ENCODE measurements at regions not wholly inside any gene's neighbourhood (a gene's known extent, or its start where the extent isn't known, plus 50 kb on each side); places are given as distances from the start of the nearest gene placed in this dataset.

- TF ChIP-seq ZFP3 (CRISPR knock-in tag; IDR thresholded peaks at IDR 0.05) (no peak), ZNF8 (CRISPR knock-in tag; IDR thresholded peaks at IDR 0.05) (no peak), OSR1 (CRISPR knock-in tag; IDR thresholded peaks at IDR 0.05) (no peak), CSRNP3 (CRISPR knock-in tag; IDR thresholded peaks at IDR 0.05) (no peak), ARNTL (CRISPR knock-in tag; IDR thresholded peaks at IDR 0.05; ENCODE audit: borderline replicate concordance, low read depth) (no peak), CSDC2 (CRISPR knock-in tag; IDR thresholded peaks at IDR 0.05) (no peak)
- TF ChIP-seq, protein P1, sequence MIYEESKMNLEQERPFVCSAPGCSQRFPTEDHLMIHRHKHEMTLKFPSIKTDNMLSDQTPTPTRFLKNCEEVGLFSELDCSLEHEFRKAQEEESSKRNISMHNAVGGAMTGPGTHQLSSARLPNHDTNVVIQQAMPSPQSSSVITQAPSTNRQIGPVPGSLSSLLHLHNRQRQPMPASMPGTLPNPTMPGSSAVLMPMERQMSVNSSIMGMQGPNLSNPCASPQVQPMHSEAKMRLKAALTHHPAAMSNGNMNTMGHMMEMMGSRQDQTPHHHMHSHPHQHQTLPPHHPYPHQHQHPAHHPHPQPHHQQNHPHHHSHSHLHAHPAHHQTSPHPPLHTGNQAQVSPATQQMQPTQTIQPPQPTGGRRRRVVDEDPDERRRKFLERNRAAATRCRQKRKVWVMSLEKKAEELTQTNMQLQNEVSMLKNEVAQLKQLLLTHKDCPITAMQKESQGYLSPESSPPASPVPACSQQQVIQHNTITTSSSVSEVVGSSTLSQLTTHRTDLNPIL (CRISPR knock-in tag; IDR thresholded peaks at IDR 0.05; ENCODE audit: low read depth) = no peak
- TF ChIP-seq, protein P2, sequence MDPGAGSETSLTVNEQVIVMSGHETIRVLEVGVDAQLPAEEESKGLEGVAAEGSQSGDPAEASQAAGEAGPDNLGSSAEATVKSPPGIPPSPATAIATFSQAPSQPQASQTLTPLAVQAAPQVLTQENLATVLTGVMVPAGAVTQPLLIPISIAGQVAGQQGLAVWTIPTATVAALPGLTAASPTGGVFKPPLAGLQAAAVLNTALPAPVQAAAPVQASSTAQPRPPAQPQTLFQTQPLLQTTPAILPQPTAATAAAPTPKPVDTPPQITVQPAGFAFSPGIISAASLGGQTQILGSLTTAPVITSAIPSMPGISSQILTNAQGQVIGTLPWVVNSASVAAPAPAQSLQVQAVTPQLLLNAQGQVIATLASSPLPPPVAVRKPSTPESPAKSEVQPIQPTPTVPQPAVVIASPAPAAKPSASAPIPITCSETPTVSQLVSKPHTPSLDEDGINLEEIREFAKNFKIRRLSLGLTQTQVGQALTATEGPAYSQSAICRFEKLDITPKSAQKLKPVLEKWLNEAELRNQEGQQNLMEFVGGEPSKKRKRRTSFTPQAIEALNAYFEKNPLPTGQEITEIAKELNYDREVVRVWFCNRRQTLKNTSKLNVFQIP (CRISPR knock-in tag; IDR thresholded peaks at IDR 0.05; ENCODE audit: borderline replicate concordance, low read depth) = no peak
Measured at GRCh38 chr1:117267232-117267774, 56.6 kb upstream of the VTCN1 start (continued).

DNA sequence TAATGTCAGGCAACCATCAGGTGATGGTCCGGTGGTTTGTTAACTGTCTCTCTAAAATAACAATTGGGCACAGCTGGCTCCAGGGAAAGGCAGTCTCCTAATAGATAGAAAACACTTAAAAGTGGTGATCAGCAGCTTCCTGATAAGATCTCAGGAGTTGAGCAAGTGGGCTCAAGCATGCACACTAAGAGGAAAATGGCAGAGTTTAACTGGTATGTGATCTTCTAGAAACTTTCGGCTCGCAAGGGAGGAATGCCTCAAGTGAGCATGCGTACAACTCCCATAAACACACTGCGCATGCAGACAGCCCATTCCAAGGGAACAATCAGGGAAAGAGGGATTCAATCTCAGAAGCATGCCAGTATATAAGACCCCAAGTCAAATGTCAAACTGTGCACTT, 52.2 kb upstream of the VTCN1 start:
- no peak for TF ChIP-seq BACH2 (CRISPR knock-in tag; IDR thresholded peaks at IDR 0.05; ENCODE audit: borderline replicate concordance)
- TF ChIP-seq ESRRG (CRISPR knock-in tag; IDR thresholded peaks at IDR 0.05) = no peak
- TF ChIP-seq ZNF8 (CRISPR knock-in tag; IDR thresholded peaks at IDR 0.05) = no peak
- TF ChIP-seq ZNF70 (CRISPR knock-in tag; IDR thresholded peaks at IDR 0.05) = no peak
- no peak for TF ChIP-seq ARNTL (CRISPR knock-in tag; IDR thresholded peaks at IDR 0.05; ENCODE audit: borderline replicate concordance, low read depth)
- no peak for TF ChIP-seq CSDC2 (CRISPR knock-in tag; IDR thresholded peaks at IDR 0.05)
- no peak for TF ChIP-seq RARB (CRISPR knock-in tag; IDR thresholded peaks at IDR 0.05)
- no peak for TF ChIP-seq TOX (CRISPR knock-in tag; IDR thresholded peaks at IDR 0.05; ENCODE audit: borderline replicate concordance)
- TF ChIP-seq SNAI2 (CRISPR knock-in tag; IDR thresholded peaks at IDR 0.05) = no peak
- no peak for TF ChIP-seq GLIS3 (CRISPR knock-in tag; IDR thresholded peaks at IDR 0.05)
- no peak for TF ChIP-seq PPARA (CRISPR knock-in tag; IDR thresholded peaks at IDR 0.05; ENCODE audit: borderline replicate concordance)
- TF ChIP-seq ZFP3 (CRISPR knock-in tag; IDR thresholded peaks at IDR 0.05) = no peak
- TF ChIP-seq, protein P3, sequence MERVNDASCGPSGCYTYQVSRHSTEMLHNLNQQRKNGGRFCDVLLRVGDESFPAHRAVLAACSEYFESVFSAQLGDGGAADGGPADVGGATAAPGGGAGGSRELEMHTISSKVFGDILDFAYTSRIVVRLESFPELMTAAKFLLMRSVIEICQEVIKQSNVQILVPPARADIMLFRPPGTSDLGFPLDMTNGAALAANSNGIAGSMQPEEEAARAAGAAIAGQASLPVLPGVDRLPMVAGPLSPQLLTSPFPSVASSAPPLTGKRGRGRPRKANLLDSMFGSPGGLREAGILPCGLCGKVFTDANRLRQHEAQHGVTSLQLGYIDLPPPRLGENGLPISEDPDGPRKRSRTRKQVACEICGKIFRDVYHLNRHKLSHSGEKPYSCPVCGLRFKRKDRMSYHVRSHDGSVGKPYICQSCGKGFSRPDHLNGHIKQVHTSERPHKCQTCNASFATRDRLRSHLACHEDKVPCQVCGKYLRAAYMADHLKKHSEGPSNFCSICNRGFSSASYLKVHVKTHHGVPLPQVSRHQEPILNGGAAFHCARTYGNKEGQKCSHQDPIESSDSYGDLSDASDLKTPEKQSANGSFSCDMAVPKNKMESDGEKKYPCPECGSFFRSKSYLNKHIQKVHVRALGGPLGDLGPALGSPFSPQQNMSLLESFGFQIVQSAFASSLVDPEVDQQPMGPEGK (CRISPR knock-in tag; IDR thresholded peaks at IDR 0.05; ENCODE audit: borderline replicate concordance) = no peak
- no peak for ATAC-seq

- no peak for TF ChIP-seq ZNF565 (CRISPR knock-in tag; conservative IDR thresholded peaks at IDR 0.05; ENCODE audit: low read depth)
- no peak for ATAC-seq
Measured at GRCh38 chr1:117261424-117261785, 50.7 kb upstream of the VTCN1 start.

- ATAC-seq = no peak
- TF ChIP-seq RARB (CRISPR knock-in tag; IDR thresholded peaks at IDR 0.05) (no peak), ZNF8 (CRISPR knock-in tag; IDR thresholded peaks at IDR 0.05) (no peak), ZC3H10 (CRISPR knock-in tag; IDR thresholded peaks at IDR 0.05) (no peak), ISL1 (CRISPR knock-in tag; IDR thresholded peaks at IDR 0.05) (no peak), TCF4 (CRISPR knock-in tag; IDR thresholded peaks at IDR 0.05; ENCODE audit: borderline replicate concordance) (no peak), CSRNP3 (CRISPR knock-in tag; IDR thresholded peaks at IDR 0.05) (no peak), SNAI2 (CRISPR knock-in tag; IDR thresholded peaks at IDR 0.05) (no peak), ZFP3 (CRISPR knock-in tag; IDR thresholded peaks at IDR 0.05) (no peak), ZFP30 (CRISPR knock-in tag; IDR thresholded peaks at IDR 0.05) (no peak), CSDC2 (CRISPR knock-in tag; IDR thresholded peaks at IDR 0.05) (no peak), ESRRG (CRISPR knock-in tag; IDR thresholded peaks at IDR 0.05) (no peak), PPARA (CRISPR knock-in tag; IDR thresholded peaks at IDR 0.05; ENCODE audit: borderline replicate concordance) (no peak), ZNF70 (CRISPR knock-in tag; IDR thresholded peaks at IDR 0.05) (no peak), GLIS3 (CRISPR knock-in tag; IDR thresholded peaks at IDR 0.05) (no peak), TOX (CRISPR knock-in tag; IDR thresholded peaks at IDR 0.05; ENCODE audit: borderline replicate concordance) (no peak)
- TF ChIP-seq, protein P2 (CRISPR knock-in tag; IDR thresholded peaks at IDR 0.05; ENCODE audit: borderline replicate concordance, low read depth) = no peak
- TF ChIP-seq, protein P1 (CRISPR knock-in tag; IDR thresholded peaks at IDR 0.05; ENCODE audit: low read depth) = no peak
Measured at GRCh38 chr1:117260761-117261423, 50.2 kb upstream of the VTCN1 start.
